Uterus (tissue), 2 donors: ENCODE measurements at regions not wholly inside any gene's neighbourhood (a gene's known extent, or its start where the extent isn't known, plus 50 kb on each side); places are given as distances from the start of the nearest gene placed in this dataset.

Experiments used
- CTCF ChIP-seq, 4 experiments: fragments of 200-600 bp in 2 of 4; fragments of 450-650 bp in 2 of 4; sonication (generic) in 2 of 4; IDR thresholded peaks; one replicate each; pipeline ENCODE4 v1.5.1; 2016 to 2019; ENCODE audit warnings: antibody characterized with exemption in 4 of 4, mild to moderate bottlenecking in 2 of 4, moderate library complexity in 1 of 4
- POLR2A ChIP-seq, 2 donors: fragments of 450-650 bp; IDR thresholded peaks; one replicate each; pipeline ENCODE4 v1.6.1; 2016; ENCODE audit warnings: antibody characterized with exemption in 2 of 2, mild to moderate bottlenecking in 1 of 2, moderate library complexity in 1 of 2

DNA sequence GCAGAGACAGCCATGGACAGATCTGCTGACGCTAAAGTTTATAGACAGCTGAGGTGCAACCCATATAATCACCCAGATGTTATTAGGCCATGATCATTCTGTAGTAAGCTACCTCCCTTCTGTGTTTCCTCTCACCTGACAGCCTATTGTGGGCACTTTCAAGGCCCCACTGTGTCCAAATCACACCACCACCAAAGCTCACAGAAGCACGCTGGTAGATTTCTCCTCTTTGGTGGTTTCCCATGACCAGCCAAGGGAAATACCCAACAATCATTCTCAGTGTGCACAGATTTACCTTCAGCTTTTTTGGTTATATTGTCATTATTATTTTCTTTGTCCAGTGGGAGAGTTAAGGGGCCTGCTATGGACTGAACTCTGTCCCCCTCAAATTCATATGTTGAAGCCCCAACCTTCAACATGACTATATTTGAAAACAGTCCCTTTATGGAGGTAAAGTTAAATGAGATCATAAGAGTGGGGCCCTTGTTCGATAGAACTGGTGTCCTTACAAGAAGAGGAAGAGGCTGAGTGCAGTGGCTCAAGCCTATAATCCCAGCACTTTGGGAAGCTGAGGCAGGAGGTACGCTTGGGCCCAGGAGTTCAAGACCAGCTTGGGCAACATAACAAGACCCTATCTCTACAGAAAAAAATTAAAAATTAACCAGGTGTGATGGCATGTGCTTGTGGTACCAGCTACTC lies 74.0 kb upstream of the MSH6 start:
- TF ChIP-seq CTCF (IDR thresholded peaks at IDR 0.05) = no peak
- TF ChIP-seq POLR2A (IDR thresholded peaks at IDR 0.05) = no peak
